ENCODE measurements at regions not wholly inside any gene's neighbourhood (a gene's known extent, or its start where the extent isn't known, plus 50 kb on each side); places are given as distances from the start of the nearest gene placed in this dataset.

- TF ChIP-seq CTCF (IDR thresholded peaks at IDR 0.05) (no peak), EZH2phosphoT487 (IDR thresholded peaks at IDR 0.05) (no peak), EZH2 (IDR thresholded peaks at IDR 0.05) (no peak)
These were observed 800.2 kb upstream of the MBL2 start for GRCh38 chr10:53572799-53573198.
